GM18498 (cell line): ENCODE measurements at regions not wholly inside any gene's neighbourhood (a gene's known extent, or its start where the extent isn't known, plus 50 kb on each side); places are given as distances from the start of the nearest gene placed in this dataset.

Experiments
- ATAC-seq: cut with Tn5 transposase; IDR thresholded peaks from one replicate; pipeline ENCODE4 v1.9.1; 2021; ENCODE audit warnings: mild to moderate bottlenecking, moderate library complexity; ENCODE audit not compliant: unreplicated experiment

- no peak for ATAC-seq
Measured at GRCh38 chr4:4606321-4606720, 64.5 kb upstream of the STX18 start.

- no peak for ATAC-seq
Measured at GRCh38 chr4:4605849-4606248, 64.0 kb upstream of the STX18 start.

GRCh38 chr4:4603592-4603991 is 61.7 kb upstream of the STX18 start:
- no peak for ATAC-seq

GRCh38 chr4:4603067-4603466 is 61.2 kb upstream of the STX18 start:
- ATAC-seq: no peak

- ATAC-seq: no peak
Measured at GRCh38 chr4:4602468-4602867, 60.6 kb upstream of the STX18 start.

GRCh38 chr4:4601803-4602369 is 60.0 kb upstream of the STX18 start:
- no peak for ATAC-seq

GRCh38 chr4:4599481-4600275 is 57.8 kb upstream of the STX18 start:
- no peak for ATAC-seq

GRCh38 chr4:4598851-4599411 is 57.1 kb upstream of the STX18 start:
- no peak for ATAC-seq

- ATAC-seq: no peak
Measured at GRCh38 chr4:4596720-4597119, 54.9 kb upstream of the STX18 start.

- no peak for ATAC-seq
Measured at GRCh38 chr4:4595252-4595651, 53.4 kb upstream of the STX18 start.

GRCh38 chr4:4594285-4594920 is 52.6 kb upstream of the STX18 start:
- ATAC-seq: no peak

- ATAC-seq: no peak
Measured at GRCh38 chr4:4593596-4594284, 51.9 kb upstream of the STX18 start.

GRCh38 chr4:4592414-4592813 is 50.6 kb upstream of the STX18 start:
- ATAC-seq: no peak
